Activated naive CD4-positive, alpha-beta T cell treated with anti-CD3 and anti-CD28 coated beads, Interleukin-2, amount 50 U/mL, for 24 hours (primary cell): ENCODE measurements at regions not wholly inside any gene's neighbourhood (a gene's known extent, or its start where the extent isn't known, plus 50 kb on each side); places are given as distances from the start of the nearest gene placed in this dataset.

Source experiments
- H3K27ac Mint-ChIP-seq: one replicate; pipeline ENCODE4 v1.8.0; 2021; ENCODE audit warnings: mild to moderate bottlenecking, mixed read lengths
- H3K27me3 Mint-ChIP-seq: one replicate; pipeline ENCODE4 v1.8.0; 2021; ENCODE audit warnings: mixed read lengths
- H3K36me3 Mint-ChIP-seq: one replicate; pipeline ENCODE4 v1.8.0; 2021; ENCODE audit warnings: mixed read lengths
- H3K4me1 Mint-ChIP-seq: one replicate; pipeline ENCODE4 v1.8.0; 2021; ENCODE audit warnings: mixed read lengths
- H3K4me3 Mint-ChIP-seq: one replicate; pipeline ENCODE4 v1.8.0; 2021; ENCODE audit warnings: mild to moderate bottlenecking, mixed read lengths
- H3K9me3 Mint-ChIP-seq: one replicate; pipeline ENCODE4 v1.8.0; 2021; ENCODE audit warnings: mixed read lengths

- Mint-ChIP-seq H3K9me3 (peaks cover 5% of the 10 kb centered on the region), H3K4me3 (no peak overlapping the region), H3K27me3 (peaks cover 13% of the 10 kb centered on the region), H3K27ac (no peak overlapping the region), H3K4me1 (no peaks in the 10 kb centered on the region), H3K36me3 (peaks cover 4% of the 10 kb centered on the region)
These were observed 53.8 kb downstream of the ADM start for GRCh38 chr11:10358696-10359095.

GRCh38 chr11:10359171-10359570 lies 54.3 kb downstream of the ADM start:
- Mint-ChIP-seq H3K27ac (no peak overlapping the region), H3K9me3 (peaks cover 5% of the 10 kb centered on the region), H3K27me3 (peaks cover 12% of the 10 kb centered on the region), H3K36me3 (peaks cover 4% of the 10 kb centered on the region), H3K4me1 (no peaks in the 10 kb centered on the region), H3K4me3 (no peak overlapping the region)

GRCh38 chr11:10360835-10361234 lies 56.0 kb downstream of the ADM start:
- H3K27me3 Mint-ChIP-seq, result peaks cover 10% of the 10 kb centered on the region

GRCh38 chr11:10365045-10365444 lies 60.2 kb downstream of the ADM start:
- H3K27me3 Mint-ChIP-seq, result peaks cover 3% of the 10 kb centered on the region
- no peak overlapping the region for H3K27ac Mint-ChIP-seq
- peaks cover 2% of the 10 kb centered on the region for H3K36me3 Mint-ChIP-seq
- H3K4me3 Mint-ChIP-seq, result no peak overlapping the region
- H3K9me3 Mint-ChIP-seq, result peaks cover 11% of the 10 kb centered on the region
- peaks cover 4% of the 10 kb centered on the region for H3K4me1 Mint-ChIP-seq

More at GRCh38 chr11:10360835-10361234, 56.0 kb downstream of the ADM start:
- H3K4me1 Mint-ChIP-seq, result no peaks in the 10 kb centered on the region
- H3K4me3 Mint-ChIP-seq, result no peak overlapping the region
- peaks cover 4% of the 10 kb centered on the region for H3K36me3 Mint-ChIP-seq
- peaks cover 5% of the 10 kb centered on the region for H3K9me3 Mint-ChIP-seq
- H3K27ac Mint-ChIP-seq, result no peak overlapping the region

GRCh38 chr11:10366568-10367331 lies 61.9 kb downstream of the ADM start:
- Mint-ChIP-seq H3K27me3 (peaks cover 1% of the 10 kb centered on the region), H3K36me3 (no peaks in the 10 kb centered on the region), H3K27ac (peak overlapping the region; percentile 49), H3K4me1 (peaks cover 4% of the 10 kb centered on the region), H3K9me3 (peaks cover 6% of the 10 kb centered on the region), H3K4me3 (peak overlapping the region; percentile 5)

DNA sequence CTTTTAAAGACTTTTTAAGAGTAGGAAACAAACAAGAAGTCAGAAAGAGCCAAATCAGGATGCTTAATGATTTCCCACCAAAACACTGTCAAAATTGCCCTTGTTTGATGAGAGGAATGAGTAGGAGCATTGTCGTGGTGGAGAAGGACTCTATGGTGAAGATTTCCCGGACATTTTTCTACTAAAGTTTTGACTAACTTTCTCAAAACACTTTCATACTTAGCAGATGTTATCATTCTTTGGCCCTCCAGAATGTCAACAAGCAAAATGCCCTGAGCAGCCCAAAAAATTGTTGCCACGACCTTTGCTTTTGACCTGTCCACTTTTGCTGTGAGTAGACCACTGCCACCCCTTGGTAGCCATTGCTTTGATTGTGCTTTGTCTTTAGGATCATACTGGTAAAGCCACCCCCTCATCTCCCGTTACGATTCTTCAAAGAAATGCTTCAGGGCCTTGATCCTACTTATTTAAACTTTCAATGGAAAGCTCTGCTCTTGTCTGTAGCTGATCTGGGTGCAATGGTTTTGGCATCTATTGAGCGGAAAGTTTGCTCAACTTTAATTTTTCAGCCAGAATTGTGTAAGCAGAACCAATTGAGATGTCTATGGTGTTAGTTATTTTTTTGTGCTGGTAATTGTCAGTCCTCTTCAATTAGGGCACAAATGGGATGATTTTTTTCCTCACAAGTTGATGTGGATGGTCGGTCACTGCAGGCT lies 67.2 kb downstream of the ADM start:
- H3K4me3 Mint-ChIP-seq, result no peak overlapping the region
- H3K27ac Mint-ChIP-seq, result no peak overlapping the region
- peaks cover 1% of the 10 kb centered on the region for H3K27me3 Mint-ChIP-seq
- H3K36me3 Mint-ChIP-seq, result no peaks in the 10 kb centered on the region
- no peaks in the 10 kb centered on the region for H3K4me1 Mint-ChIP-seq
- peaks cover 6% of the 10 kb centered on the region for H3K9me3 Mint-ChIP-seq

DNA sequence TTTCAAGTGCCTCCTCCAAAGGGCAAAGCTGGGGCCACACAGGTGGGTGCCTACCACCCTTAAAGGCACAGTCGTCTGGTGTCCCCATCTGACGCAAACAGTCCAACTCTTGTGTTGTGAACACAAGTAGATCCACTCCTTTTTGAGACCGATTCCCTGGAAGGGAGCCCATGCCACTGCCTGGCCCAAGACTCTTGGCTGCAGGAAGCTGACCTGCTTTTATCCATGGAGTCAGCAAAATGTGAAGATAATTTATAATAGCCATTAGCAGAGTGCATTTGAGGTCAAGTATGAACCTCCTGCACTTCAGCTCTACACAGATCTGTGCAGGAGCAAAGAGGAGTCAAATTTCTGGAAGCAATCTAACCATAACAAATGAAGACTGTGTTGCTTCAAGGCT lies 68.5 kb downstream of the ADM start:
- no peak overlapping the region for H3K27ac Mint-ChIP-seq
- peaks cover 1% of the 10 kb centered on the region for H3K27me3 Mint-ChIP-seq
- no peaks in the 10 kb centered on the region for H3K36me3 Mint-ChIP-seq
- H3K4me3 Mint-ChIP-seq, result no peak overlapping the region
- no peaks in the 10 kb centered on the region for H3K9me3 Mint-ChIP-seq
- no peaks in the 10 kb centered on the region for H3K4me1 Mint-ChIP-seq

DNA sequence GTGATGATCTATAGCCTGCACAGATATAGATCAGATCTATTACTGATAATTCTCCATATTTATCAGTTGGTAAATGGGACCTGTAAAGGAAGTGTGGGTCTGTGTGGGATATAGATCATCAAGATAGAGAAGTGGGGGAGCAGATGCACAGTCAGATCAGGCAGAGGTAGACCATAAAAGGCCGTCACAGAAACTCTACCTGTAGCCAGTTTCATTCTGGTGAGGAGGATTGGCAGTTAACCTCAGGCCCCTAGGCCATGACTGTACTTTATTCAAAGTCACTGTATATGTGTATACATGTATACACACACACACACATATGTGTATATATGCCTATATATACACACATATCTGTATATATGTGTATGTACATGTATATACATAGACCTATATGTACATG lies 69.1 kb downstream of the ADM start:
- H3K36me3 Mint-ChIP-seq, result no peaks in the 10 kb centered on the region
- H3K4me3 Mint-ChIP-seq, result no peak overlapping the region
- H3K4me1 Mint-ChIP-seq, result no peaks in the 10 kb centered on the region
- no peaks in the 10 kb centered on the region for H3K9me3 Mint-ChIP-seq
- H3K27me3 Mint-ChIP-seq, result peaks cover 1% of the 10 kb centered on the region
- H3K27ac Mint-ChIP-seq, result no peak overlapping the region

DNA sequence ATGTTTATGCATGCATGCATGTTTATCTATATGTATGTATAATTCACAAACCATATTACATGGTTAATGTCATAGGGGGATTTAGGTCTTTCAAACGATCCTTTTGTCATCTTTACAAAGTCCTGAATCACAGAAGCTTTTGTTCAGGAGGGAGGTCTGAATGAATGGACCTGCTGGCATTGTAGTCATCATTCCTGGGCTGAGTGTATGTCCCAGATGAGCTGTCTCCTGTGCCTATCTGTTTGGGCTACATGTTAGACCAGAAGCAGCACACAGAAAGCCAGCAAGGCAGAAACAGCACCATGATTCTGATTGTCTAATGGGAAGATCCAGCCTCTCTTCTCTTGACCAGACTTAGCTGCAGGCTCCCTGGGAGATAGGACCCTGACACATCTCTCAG lies 69.5 kb downstream of the ADM start:
- no peak overlapping the region for H3K4me3 Mint-ChIP-seq

DNA sequence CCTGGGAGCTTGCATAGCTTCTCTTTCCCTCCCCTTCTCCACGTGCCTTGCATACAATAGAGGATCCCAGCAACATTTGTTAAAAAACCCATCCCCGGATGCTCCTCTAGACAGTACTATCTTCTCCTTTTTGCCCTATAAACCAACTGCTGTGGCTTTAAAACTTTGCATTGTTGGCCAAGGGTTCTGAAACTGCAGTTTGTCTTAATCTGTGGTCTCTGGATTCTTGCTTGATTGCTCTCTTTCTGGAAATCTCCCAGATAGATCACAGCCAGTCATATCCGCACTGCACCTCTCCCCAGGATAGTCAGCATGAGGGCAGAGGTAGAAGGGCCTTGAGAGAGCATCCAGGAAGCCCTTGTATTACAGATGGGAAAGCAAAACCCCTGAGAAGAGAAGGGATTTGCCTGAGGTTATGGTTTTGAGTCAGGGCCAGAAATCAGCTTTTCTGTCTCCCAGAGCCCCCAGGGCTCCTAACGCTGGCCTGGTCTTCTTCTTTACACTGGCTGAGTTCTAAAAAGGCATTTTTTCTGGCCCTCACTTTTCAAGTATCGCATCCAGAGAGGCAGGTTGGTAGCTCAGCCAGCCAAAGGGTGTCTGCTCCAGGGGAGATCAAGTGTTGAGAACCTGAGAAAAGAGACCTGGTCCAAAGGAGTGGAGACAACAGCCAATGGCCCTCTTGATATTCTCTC lies 70.6 kb downstream of the ADM start:
- H3K4me3 Mint-ChIP-seq, result no peak overlapping the region
- H3K27me3 Mint-ChIP-seq, result peaks cover 1% of the 10 kb centered on the region
- H3K36me3 Mint-ChIP-seq, result no peaks in the 10 kb centered on the region
- H3K9me3 Mint-ChIP-seq, result no peaks in the 10 kb centered on the region
- H3K27ac Mint-ChIP-seq, result no peak overlapping the region
- H3K4me1 Mint-ChIP-seq, result no peaks in the 10 kb centered on the region

More for the DNA sequence above, 69.5 kb downstream of the ADM start:
- H3K9me3 Mint-ChIP-seq, result no peaks in the 10 kb centered on the region
- no peak overlapping the region for H3K27ac Mint-ChIP-seq
- peaks cover 1% of the 10 kb centered on the region for H3K27me3 Mint-ChIP-seq
- H3K36me3 Mint-ChIP-seq, result no peaks in the 10 kb centered on the region
- H3K4me1 Mint-ChIP-seq, result no peaks in the 10 kb centered on the region

GRCh38 chr11:10376061-10376460 lies 71.2 kb downstream of the ADM start:
- H3K9me3 Mint-ChIP-seq, result no peaks in the 10 kb centered on the region
- H3K27ac Mint-ChIP-seq, result no peak overlapping the region
- H3K4me1 Mint-ChIP-seq, result no peaks in the 10 kb centered on the region
- peaks cover 2% of the 10 kb centered on the region for H3K27me3 Mint-ChIP-seq
- H3K36me3 Mint-ChIP-seq, result no peaks in the 10 kb centered on the region
- H3K4me3 Mint-ChIP-seq, result no peak overlapping the region

DNA sequence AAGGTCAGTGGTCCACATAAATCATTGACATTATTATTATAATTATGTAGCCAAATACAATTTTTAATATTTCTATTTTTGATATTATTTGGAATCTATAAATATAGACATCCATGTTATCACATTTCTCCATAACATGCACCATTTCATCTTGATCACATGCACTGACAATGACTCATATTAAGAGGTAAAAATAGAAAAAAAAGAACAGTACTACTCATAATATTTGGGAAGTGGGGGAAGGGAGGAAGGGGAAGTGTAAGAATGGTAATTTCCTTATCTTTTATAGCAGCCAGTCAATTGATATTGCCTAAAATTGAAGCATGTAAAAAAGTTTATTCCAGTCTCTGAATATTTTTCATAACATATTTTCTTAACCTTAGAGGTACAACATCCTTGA lies 72.3 kb downstream of the ADM start:
- no peak overlapping the region for H3K4me3 Mint-ChIP-seq
- H3K36me3 Mint-ChIP-seq, result no peaks in the 10 kb centered on the region

GRCh38 chr11:10378362-10378761 lies 73.5 kb downstream of the ADM start:
- Mint-ChIP-seq H3K9me3 (no peaks in the 10 kb centered on the region), H3K27ac (no peak overlapping the region), H3K4me1 (no peaks in the 10 kb centered on the region), H3K27me3 (peaks cover 10% of the 10 kb centered on the region), H3K36me3 (no peaks in the 10 kb centered on the region), H3K4me3 (no peak overlapping the region)

More for the DNA sequence above, 72.3 kb downstream of the ADM start:
- no peaks in the 10 kb centered on the region for H3K9me3 Mint-ChIP-seq
- peaks cover 7% of the 10 kb centered on the region for H3K27me3 Mint-ChIP-seq
- H3K27ac Mint-ChIP-seq, result no peak overlapping the region
- no peaks in the 10 kb centered on the region for H3K4me1 Mint-ChIP-seq

DNA sequence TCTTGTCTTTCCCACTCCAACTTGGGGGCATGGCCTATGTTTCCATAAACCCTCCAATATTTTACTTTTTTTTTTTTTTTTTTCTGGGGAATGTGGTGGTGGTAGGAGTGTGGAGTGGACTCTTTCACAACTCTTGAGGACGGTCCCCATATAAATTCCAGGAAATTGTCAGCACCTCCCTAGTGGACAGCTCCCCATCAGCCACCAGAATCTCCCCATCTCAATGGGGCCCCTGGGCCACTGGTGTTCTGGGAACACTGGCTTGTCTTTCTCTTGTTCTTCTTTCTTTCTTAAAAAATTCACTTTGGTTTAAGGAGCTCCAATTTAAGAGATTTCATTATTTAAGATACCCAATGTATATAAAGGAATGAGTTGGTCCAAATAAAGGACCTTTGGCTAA lies 74.1 kb downstream of the ADM start:
- Mint-ChIP-seq H3K36me3 (no peaks in the 10 kb centered on the region), H3K4me1 (no peaks in the 10 kb centered on the region), H3K4me3 (no peak overlapping the region), H3K27ac (no peak overlapping the region), H3K9me3 (no peaks in the 10 kb centered on the region), H3K27me3 (peaks cover 10% of the 10 kb centered on the region)

DNA sequence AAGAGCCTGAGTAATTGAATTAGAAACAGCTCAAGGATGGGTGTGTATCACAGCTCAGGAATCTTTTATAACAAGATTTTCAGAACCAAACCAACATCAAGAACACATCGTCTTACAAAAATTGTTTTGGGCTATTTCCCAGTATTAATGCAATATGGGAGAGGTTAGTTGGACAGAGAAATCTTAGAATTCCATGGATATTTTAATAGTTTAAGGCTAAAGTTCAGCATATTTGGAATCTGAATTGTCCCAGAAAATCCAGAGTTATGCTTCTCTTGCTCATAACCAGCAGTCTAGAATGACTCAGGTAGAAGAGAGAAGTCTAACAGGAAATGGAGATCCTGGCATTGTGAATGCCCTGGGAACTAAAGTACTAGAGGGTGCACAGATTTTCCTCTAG lies 74.6 kb downstream of the ADM start:
- H3K4me1 Mint-ChIP-seq, result no peaks in the 10 kb centered on the region
- H3K4me3 Mint-ChIP-seq, result no peak overlapping the region
- no peaks in the 10 kb centered on the region for H3K36me3 Mint-ChIP-seq
- no peak overlapping the region for H3K27ac Mint-ChIP-seq
- H3K27me3 Mint-ChIP-seq, result peaks cover 10% of the 10 kb centered on the region
- H3K9me3 Mint-ChIP-seq, result no peaks in the 10 kb centered on the region
